22Rv1 (cell line): ENCODE measurements at regions not wholly inside any gene's neighbourhood (a gene's known extent, or its start where the extent isn't known, plus 50 kb on each side); places are given as distances from the start of the nearest gene placed in this dataset.

Experiments
- H3K27ac ChIP-seq: fragments of 450-650 bp; 2 replicates; pipeline ENCODE4 v1.5.1; 2017
- ZFX ChIP-seq: fragments of 450-650 bp; IDR thresholded peaks from 2 replicates; pipeline ENCODE4 v1.6.1; 2017; ENCODE audit warnings: antibody characterized with exemption, borderline replicate concordance
- TF ChIP-seq, protein P1 (sequence below): fragments of 450-650 bp; IDR thresholded peaks from 2 replicates; pipeline ENCODE4 v1.5.1; 2017; ENCODE audit warnings: mild to moderate bottlenecking

DNA sequence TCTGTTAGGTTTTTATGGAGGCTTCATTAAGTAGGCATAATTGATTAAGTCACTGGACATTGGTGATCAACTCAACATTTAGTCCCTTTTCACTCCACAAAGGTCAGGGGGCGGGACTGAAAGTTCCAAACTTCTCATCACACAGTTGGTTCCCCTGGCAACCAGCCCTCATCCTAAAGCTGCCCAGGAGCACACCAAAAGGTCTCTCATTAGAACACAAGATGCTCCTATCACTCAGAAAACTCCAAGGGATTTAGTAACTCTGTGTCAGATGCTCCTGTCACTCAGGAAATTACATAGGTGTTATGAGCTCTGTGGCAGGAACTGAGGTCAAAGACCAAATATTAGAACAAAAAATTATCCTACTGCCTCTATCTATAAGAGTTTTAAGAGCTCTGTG lies 321.5 kb downstream of the OTOL1 start:
- H3K27ac ChIP-seq = no peak overlapping the region
- TF ChIP-seq, protein P1, sequence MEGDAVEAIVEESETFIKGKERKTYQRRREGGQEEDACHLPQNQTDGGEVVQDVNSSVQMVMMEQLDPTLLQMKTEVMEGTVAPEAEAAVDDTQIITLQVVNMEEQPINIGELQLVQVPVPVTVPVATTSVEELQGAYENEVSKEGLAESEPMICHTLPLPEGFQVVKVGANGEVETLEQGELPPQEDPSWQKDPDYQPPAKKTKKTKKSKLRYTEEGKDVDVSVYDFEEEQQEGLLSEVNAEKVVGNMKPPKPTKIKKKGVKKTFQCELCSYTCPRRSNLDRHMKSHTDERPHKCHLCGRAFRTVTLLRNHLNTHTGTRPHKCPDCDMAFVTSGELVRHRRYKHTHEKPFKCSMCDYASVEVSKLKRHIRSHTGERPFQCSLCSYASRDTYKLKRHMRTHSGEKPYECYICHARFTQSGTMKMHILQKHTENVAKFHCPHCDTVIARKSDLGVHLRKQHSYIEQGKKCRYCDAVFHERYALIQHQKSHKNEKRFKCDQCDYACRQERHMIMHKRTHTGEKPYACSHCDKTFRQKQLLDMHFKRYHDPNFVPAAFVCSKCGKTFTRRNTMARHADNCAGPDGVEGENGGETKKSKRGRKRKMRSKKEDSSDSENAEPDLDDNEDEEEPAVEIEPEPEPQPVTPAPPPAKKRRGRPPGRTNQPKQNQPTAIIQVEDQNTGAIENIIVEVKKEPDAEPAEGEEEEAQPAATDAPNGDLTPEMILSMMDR = no peak
- no peak for TF ChIP-seq ZFX

DNA sequence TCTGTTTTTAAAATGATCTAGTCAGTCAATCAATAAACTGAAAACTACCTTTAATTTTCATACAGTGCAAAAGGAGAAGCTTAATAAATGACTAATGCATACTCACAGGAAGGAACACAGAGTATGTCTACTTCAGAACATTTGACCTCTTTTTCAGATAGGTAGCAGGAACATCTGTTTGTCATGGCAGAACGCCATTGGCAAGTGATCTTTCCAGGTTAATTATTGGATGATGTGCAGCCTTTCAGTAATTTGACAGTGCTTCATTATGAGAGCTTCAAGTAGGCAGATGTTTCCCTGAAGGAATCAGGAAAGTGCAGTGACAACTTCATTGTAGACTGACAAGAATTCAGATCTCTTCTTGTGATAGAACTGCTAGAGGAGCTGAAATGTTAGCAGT lies 325.0 kb downstream of the OTOL1 start:
- TF ChIP-seq ZFX = no peak
- TF ChIP-seq, protein P1 = no peak
- H3K27ac ChIP-seq = peak overlapping the region; percentile 29

DNA sequence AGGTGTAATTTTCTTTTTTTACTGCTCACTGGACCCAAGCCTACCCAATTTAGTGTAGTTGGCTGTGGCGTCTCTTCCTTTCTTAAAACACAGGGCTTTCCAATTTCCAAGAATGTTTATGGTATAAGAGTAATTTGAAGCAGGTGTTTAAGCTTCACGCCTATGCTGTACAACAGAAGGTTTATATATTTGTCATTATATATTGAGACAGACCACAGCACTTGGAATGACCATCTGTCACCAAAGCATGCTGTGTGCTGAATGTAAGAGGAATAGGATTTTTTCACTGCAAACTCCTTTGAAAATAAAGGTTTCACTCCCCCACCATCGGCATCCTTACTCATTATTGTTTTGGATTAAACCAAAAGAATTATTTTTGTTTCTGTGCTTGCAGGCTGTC lies 325.7 kb downstream of the OTOL1 start:
- no peak overlapping the region for H3K27ac ChIP-seq
- TF ChIP-seq, protein P1 = no peak
- no peak for TF ChIP-seq ZFX

DNA sequence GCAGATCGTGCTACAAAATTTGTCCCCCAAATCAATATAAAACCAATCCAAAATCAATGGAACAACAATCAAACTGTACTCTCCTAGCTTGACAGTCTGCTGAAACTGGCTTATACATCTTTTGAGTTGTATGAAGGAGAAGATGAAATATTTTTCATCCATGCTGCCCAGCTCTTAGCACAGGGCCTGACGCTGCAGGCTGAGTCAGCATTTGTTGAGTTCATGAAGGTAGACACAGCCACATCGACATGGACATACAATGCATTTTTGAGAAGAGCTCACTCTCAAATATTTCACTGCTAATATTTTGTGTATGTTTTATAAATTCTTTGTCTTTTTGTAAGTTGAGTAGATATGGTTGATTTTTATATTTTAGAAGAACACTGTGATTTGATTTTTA lies 327.3 kb downstream of the OTOL1 start:
- no peak for TF ChIP-seq ZFX
- TF ChIP-seq, protein P1 = no peak

DNA sequence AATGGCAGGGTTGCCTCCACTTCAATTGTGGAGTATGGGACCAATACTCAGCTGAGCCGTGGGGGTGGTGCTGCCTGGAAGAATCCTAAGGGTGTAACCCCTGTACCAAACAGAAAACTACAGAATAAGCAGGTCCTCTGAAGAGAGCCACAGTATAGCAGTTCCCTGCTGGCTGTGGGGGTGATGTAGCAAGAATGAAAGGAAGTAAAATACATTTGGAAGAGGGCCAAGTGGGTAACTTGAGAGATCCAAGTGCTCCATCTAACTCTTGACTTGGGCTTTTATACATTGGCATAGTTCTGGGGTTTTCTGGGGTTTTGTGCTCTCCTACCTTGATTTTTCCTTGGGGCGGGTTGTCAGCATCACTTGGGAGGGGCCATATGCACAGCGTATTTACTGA lies 341.4 kb downstream of the OTOL1 start:
- H3K27ac ChIP-seq = no peak overlapping the region
- no peak for TF ChIP-seq ZFX
- TF ChIP-seq, protein P1 = no peak

More for the DNA sequence above, 327.3 kb downstream of the OTOL1 start:
- H3K27ac ChIP-seq = no peak overlapping the region

DNA sequence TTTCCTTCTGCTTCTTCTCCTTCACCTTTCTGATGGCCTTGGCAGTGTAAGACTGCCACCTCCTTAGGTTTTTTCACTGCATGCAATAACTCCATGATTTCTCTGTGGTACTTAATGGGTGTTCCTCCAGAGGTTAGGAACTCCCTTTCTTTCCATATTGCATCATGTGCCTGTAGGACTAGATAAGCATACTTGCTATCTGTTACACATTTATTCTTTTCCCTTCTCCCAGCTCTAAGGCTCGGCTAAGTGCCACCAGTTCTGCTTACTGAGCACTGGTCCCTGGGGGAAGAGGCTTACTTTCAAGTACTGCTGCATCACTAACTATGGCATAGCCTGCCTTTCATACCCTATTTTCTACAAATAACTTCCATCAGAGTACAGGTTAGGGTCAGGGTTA lies 351.8 kb downstream of the OTOL1 start:
- TF ChIP-seq, protein P1 = no peak
- TF ChIP-seq ZFX = no peak
- H3K27ac ChIP-seq = no peak overlapping the region

DNA sequence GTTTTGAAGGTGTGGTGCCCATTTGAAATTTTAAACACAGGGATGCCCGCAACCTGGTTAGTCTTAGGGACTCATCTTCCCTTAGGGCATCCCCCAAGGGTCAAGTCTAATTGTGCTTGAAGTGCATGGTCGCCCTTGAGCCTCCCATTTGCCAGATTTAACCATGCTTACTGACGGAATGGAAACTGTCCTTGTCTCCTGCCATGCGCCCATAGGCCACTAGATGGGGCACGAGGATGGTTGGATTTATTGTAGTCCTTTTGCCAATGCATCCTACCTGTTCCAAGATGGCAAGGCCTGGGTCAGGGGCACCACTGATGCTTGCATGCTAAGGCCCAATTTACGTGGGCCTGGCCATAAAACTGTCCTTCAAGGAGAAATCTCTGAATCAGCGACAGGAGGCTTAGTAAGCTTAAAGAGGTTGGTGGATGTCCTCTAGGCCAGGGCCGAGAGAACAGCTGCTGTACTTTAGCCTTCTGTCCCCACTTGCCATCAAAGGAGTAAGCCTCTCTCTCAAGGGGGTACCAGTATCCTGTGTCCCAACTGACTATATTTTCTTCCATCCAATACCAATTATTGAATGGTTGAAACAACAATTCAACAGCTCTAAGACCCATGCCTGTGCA lies 355.4 kb downstream of the OTOL1 start:
- TF ChIP-seq, protein P1 = peak; percentile 86
- no peak for TF ChIP-seq ZFX
- H3K27ac ChIP-seq = no peak overlapping the region
